GM12874 (cell line): ENCODE measurements at regions not wholly inside any gene's neighbourhood (a gene's known extent, or its start where the extent isn't known, plus 50 kb on each side); places are given as distances from the start of the nearest gene placed in this dataset.

Experiments used
- TF ChIP-seq, protein P1 (sequence below): IDR thresholded peaks from 2 replicates; pipeline ENCODE4 v1.5.1; 2011; ENCODE audit warnings: low read depth, mild to moderate bottlenecking, control low read depth, low read length, moderate library complexity; ENCODE audit not compliant: insufficient read depth

DNA sequence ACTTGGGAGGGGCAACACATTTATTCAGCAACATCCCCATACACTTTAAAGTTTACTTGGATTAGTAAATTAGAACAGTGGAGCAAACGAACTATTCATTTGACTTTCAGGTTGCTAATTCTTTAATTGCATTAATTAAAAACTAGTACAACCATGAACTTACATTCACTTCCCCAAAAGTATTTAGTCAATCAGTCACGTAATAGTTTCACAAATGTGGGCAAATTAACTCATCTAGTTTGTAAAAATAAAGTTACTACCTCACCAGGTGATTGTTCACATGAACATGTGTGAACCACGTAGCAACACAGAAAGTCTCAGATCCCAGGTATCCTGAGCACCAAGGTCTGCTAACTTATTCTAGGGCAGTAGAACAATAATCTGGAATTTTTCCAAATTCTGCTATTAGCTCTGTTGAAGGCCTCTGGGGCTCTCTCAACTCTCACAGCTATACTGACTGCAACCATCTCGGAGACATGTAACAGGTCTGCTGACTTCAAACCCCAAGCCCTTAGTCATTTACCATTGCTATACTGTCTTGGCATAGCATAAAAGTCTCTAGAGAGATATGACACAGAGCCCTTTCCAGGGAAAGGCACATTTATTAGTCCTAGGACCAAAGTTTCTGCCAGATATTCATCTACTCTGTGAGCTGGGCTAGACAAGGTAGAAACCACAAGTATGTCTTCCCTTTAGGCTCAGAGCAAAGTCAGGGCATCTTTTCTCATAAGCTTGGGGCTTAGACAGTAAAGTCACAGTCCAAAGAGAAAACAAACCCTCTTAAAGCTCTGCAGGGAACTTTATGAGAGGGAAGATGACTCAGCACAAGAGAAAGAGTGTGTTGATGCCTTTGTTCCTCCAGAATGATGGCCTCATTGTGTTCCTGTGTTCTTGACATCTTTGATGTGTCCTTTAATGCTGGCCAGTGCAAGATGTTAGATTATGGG is 50.9 kb upstream of the CCDC28A start:
- TF ChIP-seq, protein P1, sequence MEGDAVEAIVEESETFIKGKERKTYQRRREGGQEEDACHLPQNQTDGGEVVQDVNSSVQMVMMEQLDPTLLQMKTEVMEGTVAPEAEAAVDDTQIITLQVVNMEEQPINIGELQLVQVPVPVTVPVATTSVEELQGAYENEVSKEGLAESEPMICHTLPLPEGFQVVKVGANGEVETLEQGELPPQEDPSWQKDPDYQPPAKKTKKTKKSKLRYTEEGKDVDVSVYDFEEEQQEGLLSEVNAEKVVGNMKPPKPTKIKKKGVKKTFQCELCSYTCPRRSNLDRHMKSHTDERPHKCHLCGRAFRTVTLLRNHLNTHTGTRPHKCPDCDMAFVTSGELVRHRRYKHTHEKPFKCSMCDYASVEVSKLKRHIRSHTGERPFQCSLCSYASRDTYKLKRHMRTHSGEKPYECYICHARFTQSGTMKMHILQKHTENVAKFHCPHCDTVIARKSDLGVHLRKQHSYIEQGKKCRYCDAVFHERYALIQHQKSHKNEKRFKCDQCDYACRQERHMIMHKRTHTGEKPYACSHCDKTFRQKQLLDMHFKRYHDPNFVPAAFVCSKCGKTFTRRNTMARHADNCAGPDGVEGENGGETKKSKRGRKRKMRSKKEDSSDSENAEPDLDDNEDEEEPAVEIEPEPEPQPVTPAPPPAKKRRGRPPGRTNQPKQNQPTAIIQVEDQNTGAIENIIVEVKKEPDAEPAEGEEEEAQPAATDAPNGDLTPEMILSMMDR = no peak
